ENCODE measurements at regions not wholly inside any gene's neighbourhood (a gene's known extent, or its start where the extent isn't known, plus 50 kb on each side); places are given as distances from the start of the nearest gene placed in this dataset.

DNA sequence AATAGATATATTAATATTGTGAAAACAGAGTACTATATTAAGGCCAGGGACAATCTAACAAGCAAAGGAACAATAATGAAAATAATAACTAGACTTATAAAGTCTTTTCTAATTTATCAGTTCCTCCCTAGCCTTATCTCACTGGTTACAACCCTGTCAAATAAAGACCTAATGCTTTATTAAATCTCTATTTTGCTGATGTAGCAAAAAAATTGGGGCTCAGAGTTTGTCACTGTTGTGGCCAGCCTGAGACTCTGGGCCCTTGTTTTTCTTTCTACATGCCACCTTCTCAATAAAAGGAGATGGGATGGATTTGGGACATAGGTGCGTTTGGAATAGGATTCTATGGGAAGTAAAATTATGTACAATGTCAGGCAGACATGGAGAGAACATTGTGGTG is 937.0 kb downstream of the IGSF11 start (continued):
- TF ChIP-seq, protein P1, sequence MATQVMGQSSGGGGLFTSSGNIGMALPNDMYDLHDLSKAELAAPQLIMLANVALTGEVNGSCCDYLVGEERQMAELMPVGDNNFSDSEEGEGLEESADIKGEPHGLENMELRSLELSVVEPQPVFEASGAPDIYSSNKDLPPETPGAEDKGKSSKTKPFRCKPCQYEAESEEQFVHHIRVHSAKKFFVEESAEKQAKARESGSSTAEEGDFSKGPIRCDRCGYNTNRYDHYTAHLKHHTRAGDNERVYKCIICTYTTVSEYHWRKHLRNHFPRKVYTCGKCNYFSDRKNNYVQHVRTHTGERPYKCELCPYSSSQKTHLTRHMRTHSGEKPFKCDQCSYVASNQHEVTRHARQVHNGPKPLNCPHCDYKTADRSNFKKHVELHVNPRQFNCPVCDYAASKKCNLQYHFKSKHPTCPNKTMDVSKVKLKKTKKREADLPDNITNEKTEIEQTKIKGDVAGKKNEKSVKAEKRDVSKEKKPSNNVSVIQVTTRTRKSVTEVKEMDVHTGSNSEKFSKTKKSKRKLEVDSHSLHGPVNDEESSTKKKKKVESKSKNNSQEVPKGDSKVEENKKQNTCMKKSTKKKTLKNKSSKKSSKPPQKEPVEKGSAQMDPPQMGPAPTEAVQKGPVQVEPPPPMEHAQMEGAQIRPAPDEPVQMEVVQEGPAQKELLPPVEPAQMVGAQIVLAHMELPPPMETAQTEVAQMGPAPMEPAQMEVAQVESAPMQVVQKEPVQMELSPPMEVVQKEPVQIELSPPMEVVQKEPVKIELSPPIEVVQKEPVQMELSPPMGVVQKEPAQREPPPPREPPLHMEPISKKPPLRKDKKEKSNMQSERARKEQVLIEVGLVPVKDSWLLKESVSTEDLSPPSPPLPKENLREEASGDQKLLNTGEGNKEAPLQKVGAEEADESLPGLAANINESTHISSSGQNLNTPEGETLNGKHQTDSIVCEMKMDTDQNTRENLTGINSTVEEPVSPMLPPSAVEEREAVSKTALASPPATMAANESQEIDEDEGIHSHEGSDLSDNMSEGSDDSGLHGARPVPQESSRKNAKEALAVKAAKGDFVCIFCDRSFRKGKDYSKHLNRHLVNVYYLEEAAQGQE (IDR thresholded peaks at IDR 0.05; ENCODE audit: low read depth, low read length), result no peak
- no peak for TF ChIP-seq GATA2 (CRISPR knock-in tag; IDR thresholded peaks at IDR 0.05)

DNA sequence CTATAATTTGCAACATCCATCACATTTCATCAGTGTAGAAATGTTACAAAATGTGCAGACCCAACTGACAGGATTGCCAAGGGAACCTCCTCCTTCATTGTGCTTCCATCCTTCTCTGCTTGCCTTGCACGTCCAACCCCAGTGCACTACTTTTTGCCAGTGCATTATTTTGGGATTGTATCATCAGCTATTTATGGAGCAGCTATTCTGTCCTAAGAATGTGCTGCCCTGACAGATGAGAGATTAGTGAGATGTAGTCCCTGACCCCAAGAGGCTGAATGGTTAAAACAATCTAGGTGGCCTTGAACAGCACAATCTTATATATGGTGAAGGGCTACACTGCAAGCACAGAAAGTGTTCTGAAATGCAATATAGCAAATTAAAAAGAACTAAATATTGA is 935.8 kb downstream of the IGSF11 start:
- Histone ChIP-seq H3K79me2 (ENCODE audit: insufficient read depth) (no peaks in the 10 kb centered on the region), H3K9ac (no peak overlapping the region), H2AFZ (ENCODE audit: low read depth) (no peak overlapping the region), H4K20me1 (ENCODE audit: insufficient read depth) (no peaks in the 10 kb centered on the region), H3F3A (replicated peaks; ENCODE audit: insufficient read depth) (no peaks in the 10 kb centered on the region), H3K4me2 (no peak overlapping the region), H3K27ac (ENCODE audit: low read depth in 2 of 2, low read length in 1 of 2) (no peak overlapping the region), H3K4me1 (ENCODE audit: control insufficient read depth in 1 of 2, insufficient read depth in 2 of 2, low read depth in 1 of 2, low read length in 1 of 2) (no peaks in the 10 kb centered on the region), H3K9me2 (no peaks in the 10 kb centered on the region), H3K36me3 (replicated peaks in 1 of 2; ENCODE audit: control insufficient read depth in 1 of 2, insufficient read depth in 2 of 2, low read length in 1 of 2) (no peaks in the 10 kb centered on the region), H3K4me3 (ENCODE audit: low read depth in 2 of 2, low read length in 1 of 2) (no peak overlapping the region), H3K27me3 (ENCODE audit: insufficient read depth) (no peaks in the 10 kb centered on the region), H3K9me3 (no peaks in the 10 kb centered on the region)
- POLR2A ChIA-PET, result no interaction called here
- TF ChIP-seq, protein P1 (IDR thresholded peaks at IDR 0.05; ENCODE audit: low read depth, low read length), result no peak
- TF ChIP-seq RXRA (IDR thresholded peaks at IDR 0.05; ENCODE audit: borderline replicate concordance, low read depth), result no peak
- CTCF ChIA-PET, result interaction anchor here (0.6 kb wide), 1 partner anchor 199 kb away, joined by 3 read pairs; no protein-coding TSS in a partner anchor
- DNase-seq, result no peak
- WGBS (ENCODE audit: low lambda C conversion rate), result 53% methylated on average over 1 of the region's 1 CpG

DNA sequence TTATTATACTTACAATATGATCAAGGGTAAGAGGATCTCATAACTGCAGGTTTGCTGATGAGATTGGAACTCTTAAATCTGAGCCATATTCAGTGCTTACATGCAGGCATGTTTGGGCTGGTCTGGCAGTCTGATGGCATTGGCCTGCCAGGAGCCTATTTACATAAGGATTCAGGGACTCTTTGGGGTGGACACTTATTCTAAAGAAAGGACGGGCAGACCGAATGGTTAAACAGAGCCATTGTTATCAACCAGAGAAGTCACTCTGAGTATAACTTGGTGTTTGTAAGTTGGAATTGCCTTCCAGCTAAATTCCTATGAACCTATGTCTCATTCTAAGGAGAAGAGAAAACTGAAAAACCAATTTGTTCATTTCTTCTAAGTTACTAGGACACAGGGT is 932.8 kb downstream of the IGSF11 start:
- POLR2A ChIA-PET, result no interaction called here
- no peaks in the 10 kb centered on the region for H3K79me2 ChIP-seq (ENCODE audit: insufficient read depth)
- DNase-seq, result no peak

More for the DNA sequence above, 932.8 kb downstream of the IGSF11 start:
- H3K4me1 ChIP-seq (ENCODE audit: control insufficient read depth in 1 of 2, insufficient read depth in 2 of 2, low read depth in 1 of 2, low read length in 1 of 2), result no peaks in the 10 kb centered on the region
- no peaks in the 10 kb centered on the region for H3K27me3 ChIP-seq (ENCODE audit: insufficient read depth)
- no peaks in the 10 kb centered on the region for H3K9me3 ChIP-seq
- TF ChIP-seq RCOR1 (IDR thresholded peaks at IDR 0.05; ENCODE audit: low read length) (no peak), FOSL2 (IDR thresholded peaks at IDR 0.05; ENCODE audit: borderline replicate concordance, low read depth) (no peak), SMC3 (IDR thresholded peaks at IDR 0.05; ENCODE audit: low read depth, low read length) (no peak), ELF1 (IDR thresholded peaks at IDR 0.05) (no peak), FOXJ3 (CRISPR knock-in tag; IDR thresholded peaks at IDR 0.05) (no peak), EZH2phosphoT487 (IDR thresholded peaks at IDR 0.05; ENCODE audit: borderline replicate concordance, low read depth) (no peak), RAD21 (IDR thresholded peaks at IDR 0.05; ENCODE audit: low read length) (no peak), JUND (IDR thresholded peaks at IDR 0.05) (no peak), TEAD4 (IDR thresholded peaks at IDR 0.05; ENCODE audit: borderline replicate concordance, insufficient read depth) (no peak), NRF1 (IDR thresholded peaks at IDR 0.05; ENCODE audit: low read depth, low read length) (no peak)
- TF ChIP-seq, protein P2, sequence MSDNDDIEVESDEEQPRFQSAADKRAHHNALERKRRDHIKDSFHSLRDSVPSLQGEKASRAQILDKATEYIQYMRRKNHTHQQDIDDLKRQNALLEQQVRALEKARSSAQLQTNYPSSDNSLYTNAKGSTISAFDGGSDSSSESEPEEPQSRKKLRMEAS (IDR thresholded peaks at IDR 0.05; ENCODE audit: low read depth), result no peak
- TF ChIP-seq, protein P3, sequence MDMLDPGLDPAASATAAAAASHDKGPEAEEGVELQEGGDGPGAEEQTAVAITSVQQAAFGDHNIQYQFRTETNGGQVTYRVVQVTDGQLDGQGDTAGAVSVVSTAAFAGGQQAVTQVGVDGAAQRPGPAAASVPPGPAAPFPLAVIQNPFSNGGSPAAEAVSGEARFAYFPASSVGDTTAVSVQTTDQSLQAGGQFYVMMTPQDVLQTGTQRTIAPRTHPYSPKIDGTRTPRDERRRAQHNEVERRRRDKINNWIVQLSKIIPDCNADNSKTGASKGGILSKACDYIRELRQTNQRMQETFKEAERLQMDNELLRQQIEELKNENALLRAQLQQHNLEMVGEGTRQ (IDR thresholded peaks at IDR 0.05; ENCODE audit: borderline replicate concordance, low read depth, low read length), result no peak
- no peaks in the 10 kb centered on the region for H3K9me2 ChIP-seq
- 52% methylated on average over 2 of the region's 2 CpGs for WGBS (ENCODE audit: low lambda C conversion rate)
- no peak overlapping the region for H3K4me3 ChIP-seq (ENCODE audit: low read depth in 2 of 2, low read length in 1 of 2)
- no peak overlapping the region for H2AFZ ChIP-seq (ENCODE audit: low read depth)
- H3K4me2 ChIP-seq, result no peak overlapping the region
- H3K36me3 ChIP-seq (replicated peaks in 1 of 2; ENCODE audit: control insufficient read depth in 1 of 2, insufficient read depth in 2 of 2, low read length in 1 of 2), result no peaks in the 10 kb centered on the region
- H4K20me1 ChIP-seq (ENCODE audit: insufficient read depth), result no peaks in the 10 kb centered on the region
- H3K27ac ChIP-seq (ENCODE audit: low read depth in 2 of 2, low read length in 1 of 2), result no peak overlapping the region
- CTCF ChIA-PET, result no interaction called here
- no peaks in the 10 kb centered on the region for H3F3A ChIP-seq (replicated peaks; ENCODE audit: insufficient read depth)
- H3K9ac ChIP-seq, result no peak overlapping the region
